Daoy (cell line): ENCODE measurements at regions not wholly inside any gene's neighbourhood (a gene's known extent, or its start where the extent isn't known, plus 50 kb on each side); places are given as distances from the start of the nearest gene placed in this dataset.
"Not testable (repeated sequence)": the region's sequence is repeated elsewhere in the genome, so short reads cannot be mapped to it uniquely, and the experiment has no call there.

Experiments used
- DNase-seq: peaks from one replicate; pipeline ENCODE4 v3.0.0-alpha.2; 2015; ENCODE audit warnings: low read depth

DNA sequence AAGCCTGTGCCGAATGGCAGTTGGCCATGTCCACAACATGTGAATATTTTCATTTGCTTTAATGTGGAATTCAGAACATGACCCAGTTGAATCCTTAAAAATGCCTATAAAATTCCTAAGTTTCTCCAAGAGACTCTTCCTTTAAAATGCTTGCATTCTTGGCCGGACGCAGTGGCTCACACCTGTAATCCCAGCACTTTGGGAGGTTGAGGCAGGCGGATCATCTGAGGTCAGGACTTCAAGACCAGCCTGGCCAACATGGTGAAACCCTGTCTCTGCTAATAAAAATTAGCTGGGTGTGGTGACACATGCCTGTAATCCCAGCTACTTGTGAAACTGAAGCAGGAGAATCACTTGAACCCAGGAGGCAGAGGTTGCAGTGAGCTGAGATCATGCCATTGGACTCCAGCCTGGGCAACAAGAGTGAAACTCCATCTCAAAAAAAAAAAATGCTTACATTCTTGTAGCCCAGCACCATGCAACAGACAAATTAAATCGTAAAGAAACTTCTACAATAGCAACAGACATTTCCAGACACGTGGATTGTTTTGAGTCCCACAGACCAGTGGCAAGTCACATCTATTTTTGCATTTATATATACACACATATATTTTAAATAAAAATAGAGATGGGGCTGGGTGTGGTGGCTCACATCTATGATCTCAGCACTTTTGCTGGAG lies 274.4 kb downstream of the GOLGA6L6 start:
- DNase-seq: not testable (repeated sequence)

DNA sequence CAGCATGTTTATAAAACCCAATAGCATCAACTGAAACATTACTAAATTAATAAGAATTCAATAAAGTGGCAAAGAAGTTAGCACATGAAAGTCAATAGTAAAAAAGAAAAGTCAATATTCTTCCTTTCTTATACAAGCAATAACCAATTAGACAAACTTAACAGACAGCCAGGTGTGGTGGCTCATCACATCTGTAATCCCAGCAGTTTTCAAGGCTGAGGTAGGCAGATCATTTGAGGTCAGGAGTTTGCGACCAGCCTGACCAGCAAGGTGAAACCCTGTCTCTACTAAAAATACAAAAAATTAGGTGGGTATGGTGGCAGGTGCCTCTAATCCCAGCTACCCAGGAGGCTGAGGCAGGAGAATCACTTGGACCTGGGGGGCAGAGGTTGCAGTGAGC lies 275.9 kb downstream of the GOLGA6L6 start:
- DNase-seq: not testable (repeated sequence)

DNA sequence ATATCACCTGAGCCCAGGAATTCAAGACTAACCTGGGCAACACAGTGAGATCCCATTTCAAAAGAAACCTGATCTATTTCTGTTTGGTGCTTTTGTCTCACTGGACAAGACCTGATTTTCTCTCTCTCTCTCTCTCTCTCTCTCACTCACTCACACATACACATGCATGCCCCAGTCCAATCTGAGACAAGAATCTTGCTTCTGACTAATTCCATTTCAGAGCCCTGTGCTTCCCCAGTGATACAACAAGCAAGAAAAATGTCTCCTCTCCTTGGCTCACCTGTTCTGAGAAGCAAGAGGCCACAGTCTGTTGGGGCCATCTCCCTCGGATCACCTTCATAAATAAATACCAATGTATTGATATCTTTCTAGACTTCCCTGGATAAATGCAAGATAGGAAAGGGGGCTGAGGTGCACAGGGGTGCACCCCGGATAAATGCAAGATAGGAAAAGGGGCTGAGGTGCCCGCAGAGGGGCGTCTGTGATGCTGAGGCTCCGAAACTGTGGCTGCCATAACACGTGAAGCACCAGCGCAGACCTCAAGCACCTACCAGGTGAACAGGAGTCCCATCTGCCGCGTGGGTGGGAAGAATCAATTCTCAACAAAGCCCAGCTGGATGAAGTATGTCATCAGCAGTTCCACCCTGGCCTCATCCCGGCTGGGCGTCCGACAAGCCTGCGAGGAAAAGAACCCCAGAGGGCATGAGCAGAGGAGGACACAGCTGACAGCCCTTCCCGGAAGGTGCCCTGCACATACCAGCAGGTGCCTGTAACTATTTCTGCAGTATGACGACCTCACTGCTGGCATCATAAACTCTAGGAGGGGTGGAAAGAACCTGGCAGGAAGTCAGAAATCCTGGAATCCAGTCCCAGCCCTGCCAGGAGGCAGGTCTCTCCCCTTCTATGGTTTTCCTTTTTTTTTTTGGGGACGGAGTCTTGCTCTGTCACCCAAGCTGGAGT lies 280.0 kb downstream of the GOLGA6L6 start:
- peak; percentile 45 for DNase-seq

- DNase-seq: not testable (repeated sequence)
These were observed 280.9 kb downstream of the GOLGA6L6 start for GRCh38 chr15:20260650-20261049.

DNA sequence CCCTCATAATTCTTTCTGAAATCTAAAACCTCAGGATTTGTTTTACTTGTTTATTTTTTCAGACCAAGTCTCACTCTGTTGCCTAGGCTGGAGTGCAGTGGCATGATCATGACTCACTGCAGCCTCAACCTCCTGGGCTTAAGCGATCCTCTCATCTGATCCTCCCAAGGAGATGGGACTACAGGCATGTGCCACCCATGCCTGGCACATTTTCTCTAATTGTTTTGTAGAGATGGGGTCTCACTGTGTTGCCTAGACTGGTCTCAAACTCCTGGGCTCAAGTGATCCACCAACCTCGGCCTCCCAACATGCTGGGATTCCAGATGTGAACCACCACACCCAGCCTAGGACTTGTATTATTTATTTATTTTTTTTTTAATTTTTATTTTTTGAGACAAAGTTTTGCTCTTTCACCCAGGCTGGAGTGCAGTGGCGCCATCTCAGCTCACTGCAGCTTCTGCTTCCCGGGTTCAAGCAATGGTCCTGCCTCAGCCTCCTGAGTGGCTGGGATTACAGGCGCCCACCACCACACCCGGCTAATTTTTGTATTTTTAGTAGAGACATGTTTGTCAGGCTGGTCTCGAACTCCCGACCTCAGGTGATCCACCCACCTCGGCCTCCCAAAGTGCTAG lies 281.9 kb downstream of the GOLGA6L6 start:
- DNase-seq: not testable (repeated sequence)

DNA sequence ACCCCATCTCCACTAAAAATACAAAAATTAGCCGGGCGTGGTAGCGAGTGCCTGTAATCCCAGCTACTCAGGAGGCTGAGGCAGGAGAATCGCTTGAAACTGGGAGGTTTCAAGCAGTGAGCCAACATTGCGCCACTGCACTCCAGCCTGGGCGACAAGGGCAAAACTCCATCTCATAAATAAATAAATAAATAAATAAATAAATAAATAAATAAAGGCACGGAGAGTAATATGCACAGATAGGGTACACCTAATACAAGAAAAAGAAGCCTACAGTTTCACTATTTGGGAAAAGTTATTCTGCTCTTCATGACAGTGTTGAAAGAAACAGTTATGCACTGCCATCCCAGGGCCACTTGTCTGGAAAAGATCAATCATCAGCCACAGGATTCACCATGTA lies 285.2 kb downstream of the GOLGA6L6 start:
- DNase-seq: not testable (repeated sequence)

- not testable (repeated sequence) for DNase-seq
These were observed 286.0 kb downstream of the GOLGA6L6 start for GRCh38 chr15:20255641-20256040.

DNA sequence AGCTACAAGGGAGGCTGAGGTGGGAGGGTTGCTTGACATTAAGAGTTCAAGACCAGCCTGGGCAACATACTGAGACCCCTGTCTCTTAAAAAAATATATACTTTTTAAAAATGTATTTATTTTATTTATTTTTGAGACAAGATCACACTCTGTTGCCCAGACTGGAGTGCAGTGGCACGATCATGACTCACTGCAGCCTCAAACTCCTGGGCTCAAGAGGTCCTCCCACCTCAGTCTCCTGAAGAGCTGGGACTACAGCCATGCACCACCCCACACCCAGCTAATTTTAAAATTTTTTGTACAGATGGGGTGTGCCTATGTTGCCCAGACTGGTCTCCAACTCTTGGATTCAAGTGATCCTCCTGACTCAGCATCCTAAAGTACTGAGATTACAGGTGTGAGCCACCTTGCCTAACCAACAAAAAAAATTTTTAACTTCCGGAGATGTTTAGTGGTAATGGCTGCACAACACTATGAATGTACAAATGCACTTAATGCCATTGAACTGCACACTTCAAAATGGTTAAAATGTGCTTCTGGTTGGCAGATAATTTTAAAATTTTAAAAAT lies 288.5 kb downstream of the GOLGA6L6 start:
- DNase-seq: not testable (repeated sequence)

GRCh38 chr15:20252040-20252439 lies 289.6 kb downstream of the GOLGA6L6 start:
- DNase-seq: not testable (repeated sequence)

DNA sequence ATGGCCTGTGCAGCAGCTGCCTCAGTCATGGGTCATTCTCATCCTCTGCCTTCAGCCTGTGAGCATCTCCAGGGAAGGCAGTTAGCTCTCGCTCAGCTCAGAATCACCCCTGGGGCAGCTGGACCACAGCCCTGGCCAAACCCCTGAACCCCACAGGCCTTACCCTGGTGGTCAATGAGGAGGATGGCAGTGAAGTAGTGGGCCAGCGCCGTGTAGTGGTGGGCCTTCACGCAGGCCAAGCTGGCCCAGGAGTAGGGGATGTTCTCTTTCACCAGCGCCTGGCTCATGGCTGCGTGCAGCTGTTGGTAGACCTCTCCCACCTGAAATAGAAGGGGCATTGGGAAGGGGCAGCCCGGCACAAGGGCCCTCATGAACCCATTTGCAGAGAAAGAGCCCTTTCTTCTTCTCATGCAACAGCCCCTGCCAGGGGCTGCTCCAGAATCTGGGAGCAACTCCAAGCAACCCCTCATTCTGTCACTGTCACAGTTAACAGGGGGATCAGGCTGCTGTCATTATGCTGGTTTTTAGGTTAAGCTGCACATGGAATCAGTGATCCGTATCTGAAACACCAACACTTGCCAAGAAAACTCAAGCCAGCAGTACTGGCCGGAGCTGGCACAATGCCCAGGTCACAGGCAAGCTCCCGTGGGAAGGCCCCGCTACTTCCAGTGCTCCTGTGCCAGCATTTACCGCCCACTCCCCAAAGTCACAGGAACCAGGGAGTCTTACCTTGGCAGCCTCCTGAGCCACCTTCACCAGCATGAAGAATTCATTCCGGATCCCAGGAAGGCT lies 290.2 kb downstream of the GOLGA6L6 start:
- not testable (repeated sequence) for DNase-seq

DNA sequence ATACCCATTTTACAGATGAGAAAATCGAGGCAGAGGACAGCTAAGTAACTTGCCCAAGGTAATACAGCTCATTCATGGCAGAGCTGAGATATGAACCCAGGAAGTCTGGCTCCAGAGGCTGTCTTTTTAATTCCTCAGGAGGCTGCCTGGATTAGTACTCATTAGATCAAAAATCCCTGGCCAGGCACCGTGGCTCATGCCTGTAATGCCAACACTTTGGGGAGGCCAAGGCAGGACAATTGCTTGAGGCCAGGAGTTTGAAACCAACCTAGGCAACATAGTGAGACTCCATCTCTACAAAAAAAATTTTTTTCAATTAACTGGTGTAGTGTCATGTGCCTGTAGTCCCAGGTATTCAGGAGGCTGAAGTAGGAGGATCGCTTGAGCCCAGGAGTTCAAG lies 291.4 kb downstream of the GOLGA6L6 start:
- not testable (repeated sequence) for DNase-seq

- DNase-seq: not testable (repeated sequence)
These were observed 292.0 kb downstream of the GOLGA6L6 start for GRCh38 chr15:20249677-20249970.

- not testable (repeated sequence) for DNase-seq
These were observed 293.2 kb downstream of the GOLGA6L6 start for GRCh38 chr15:20248434-20248833.

GRCh38 chr15:20247137-20247536 lies 294.5 kb downstream of the GOLGA6L6 start:
- DNase-seq: not testable (repeated sequence)

- not testable (repeated sequence) for DNase-seq
These were observed 295.0 kb downstream of the GOLGA6L6 start for GRCh38 chr15:20246624-20247023.

DNA sequence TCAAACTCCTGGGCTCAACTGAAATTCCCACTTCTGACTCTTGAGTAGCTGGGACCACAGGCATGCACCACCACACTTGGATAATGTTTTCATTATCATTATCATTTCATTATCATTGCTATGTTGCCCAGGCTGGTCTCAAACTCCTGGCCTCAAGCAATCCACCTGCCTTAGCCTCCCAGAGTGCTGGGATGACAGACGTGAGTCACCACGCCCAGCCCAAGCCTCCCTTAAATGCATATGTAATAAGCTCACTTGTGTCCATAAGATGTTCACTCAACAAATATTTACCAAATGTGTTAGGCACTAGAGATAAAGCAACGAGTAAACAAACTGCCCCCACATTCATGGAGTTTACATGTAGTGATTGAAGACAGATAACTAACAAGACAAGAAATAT lies 295.7 kb downstream of the GOLGA6L6 start:
- not testable (repeated sequence) for DNase-seq

DNA sequence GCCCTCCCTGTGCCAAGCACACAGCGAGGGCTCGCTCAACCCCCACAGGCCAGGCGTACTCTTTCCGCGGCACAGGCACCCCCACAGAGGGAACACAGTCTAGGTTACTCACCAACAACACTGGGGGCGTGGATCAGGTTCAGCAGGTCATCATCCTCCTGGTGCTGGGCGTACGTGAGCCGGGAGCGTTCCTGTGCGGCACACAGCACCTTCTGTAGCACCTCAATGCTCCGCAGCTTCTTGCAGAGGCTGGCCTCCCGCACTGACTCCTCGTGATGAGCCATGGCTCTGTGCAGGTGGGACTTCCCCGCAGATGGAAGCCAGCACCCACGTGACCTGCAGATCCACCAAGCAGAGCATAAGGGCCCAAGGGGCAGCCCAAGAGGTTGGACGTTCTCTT lies 296.8 kb downstream of the GOLGA6L6 start:
- peak; percentile 42 for DNase-seq

- DNase-seq: not testable (repeated sequence)
These were observed 297.9 kb downstream of the GOLGA6L6 start for GRCh38 chr15:20243486-20244240.

- DNase-seq: not testable (repeated sequence)
These were observed 301.2 kb downstream of the GOLGA6L6 start for GRCh38 chr15:20240366-20240917.

- not testable (repeated sequence) for DNase-seq
These were observed 302.4 kb downstream of the GOLGA6L6 start for GRCh38 chr15:20239186-20239585.
